OCI-LY7 (cell line): ENCODE measurements at regions not wholly inside any gene's neighbourhood (a gene's known extent, or its start where the extent isn't known, plus 50 kb on each side); places are given as distances from the start of the nearest gene placed in this dataset.

Source experiments
- CTCF ChIP-seq: fragments of 200-600 bp; sonication (generic); conservative IDR thresholded peaks from 2 replicates; pipeline ENCODE4 v1.5.1; 2014; ENCODE audit warnings: mild to moderate bottlenecking, antibody characterized with exemption, low read length, moderate library complexity, mixed read lengths
- EZH2phosphoT487 ChIP-seq: fragments of 200-600 bp; sonication (generic); IDR thresholded peaks from 2 replicates; pipeline ENCODE4 v1.6.1; 2018; ENCODE audit warnings: low read depth, borderline replicate concordance, mild to moderate bottlenecking, mixed run types, antibody characterized with exemption, low read length, moderate library complexity, mixed read lengths

GRCh38 chr2:20526160-20526559, 79.3 kb downstream of the RHOB start:
- TF ChIP-seq CTCF, result no peak
- no peak for TF ChIP-seq EZH2phosphoT487
